Panc1 (cell line): ENCODE measurements at regions not wholly inside any gene's neighbourhood (a gene's known extent, or its start where the extent isn't known, plus 50 kb on each side); places are given as distances from the start of the nearest gene placed in this dataset.

Experiments used
- CTCF ChIP-seq: fragments of 450-650 bp; IDR thresholded peaks from 2 replicates; pipeline ENCODE4 v1.5.1; 2017; ENCODE audit warnings: mild to moderate bottlenecking
- POLR2AphosphoS5 ChIP-seq: IDR thresholded peaks from 2 replicates; pipeline ENCODE4 v1.6.1; 2012; ENCODE audit warnings: mild to moderate bottlenecking, low read depth, low read length, moderate library complexity

GRCh38 chr9:18067548-18068120, 406.3 kb upstream of the ADAMTSL1 start:
- TF ChIP-seq POLR2AphosphoS5 (no peak), CTCF (no peak)
